IPS DF 4.7 (cell line): ENCODE measurements at regions not wholly inside any gene's neighbourhood (a gene's known extent, or its start where the extent isn't known, plus 50 kb on each side); places are given as distances from the start of the nearest gene placed in this dataset.
A peak's percentile ranks its signal among the peaks of the same experiment; 100 is the strongest.
"Not testable (repeated sequence)": the region's sequence is repeated elsewhere in the genome, so short reads cannot be mapped to it uniquely, and the experiment has no call there.

Experiments
- DNase-seq: peaks from one replicate; pipeline ENCODE4 v3.0.0-alpha.2; 2013; ENCODE audit warnings: low spot score; ENCODE audit errors: extremely low read depth

GRCh38 chr16:66176111-66176510, 190.4 kb upstream of the CDH5 start:
- DNase-seq, result no peak

GRCh38 chr16:66175636-66176035, 190.9 kb upstream of the CDH5 start:
- DNase-seq, result no peak

GRCh38 chr16:66175058-66175457, 191.4 kb upstream of the CDH5 start:
- no peak for DNase-seq

GRCh38 chr16:66173796-66174195, 192.7 kb upstream of the CDH5 start:
- not testable (repeated sequence) for DNase-seq

GRCh38 chr16:66173181-66173580, 193.3 kb upstream of the CDH5 start:
- not testable (repeated sequence) for DNase-seq

GRCh38 chr16:66172463-66172862, 194.0 kb upstream of the CDH5 start:
- DNase-seq, result no peak

GRCh38 chr16:66171578-66171977, 194.9 kb upstream of the CDH5 start:
- DNase-seq, result no peak

- no peak for DNase-seq
Observed at GRCh38 chr16:66170989-66171388, 195.5 kb upstream of the CDH5 start.

- DNase-seq, result no peak
Observed at GRCh38 chr16:66169817-66170216, 196.7 kb upstream of the CDH5 start.

- no peak for DNase-seq
Observed at GRCh38 chr16:66168777-66169176, 197.7 kb upstream of the CDH5 start.

GRCh38 chr16:66167564-66168291, 198.8 kb upstream of the CDH5 start:
- peak; percentile 22 for DNase-seq

GRCh38 chr16:66166490-66166889, 200.0 kb upstream of the CDH5 start:
- DNase-seq, result no peak

GRCh38 chr16:66165879-66166278, 200.6 kb upstream of the CDH5 start:
- DNase-seq, result no peak

- DNase-seq, result no peak
Observed at GRCh38 chr16:66164581-66165247, 201.8 kb upstream of the CDH5 start.

GRCh38 chr16:66162821-66163220, 203.7 kb upstream of the CDH5 start:
- DNase-seq, result no peak

GRCh38 chr16:66161942-66162341, 204.5 kb upstream of the CDH5 start:
- no peak for DNase-seq

- no peak for DNase-seq
Observed at GRCh38 chr16:66161269-66161668, 205.2 kb upstream of the CDH5 start.

GRCh38 chr16:66159987-66160386, 206.5 kb upstream of the CDH5 start:
- no peak for DNase-seq

GRCh38 chr16:66156538-66156937, 210.0 kb upstream of the CDH5 start:
- DNase-seq, result no peak

- DNase-seq, result no peak
Observed at GRCh38 chr16:66155933-66156332, 210.6 kb upstream of the CDH5 start.

- no peak for DNase-seq
Observed at GRCh38 chr16:66154801-66155200, 211.7 kb upstream of the CDH5 start.

- no peak for DNase-seq
Observed at GRCh38 chr16:66152823-66153393, 213.6 kb upstream of the CDH5 start.

- DNase-seq, result no peak
Observed at GRCh38 chr16:66152181-66152580, 214.3 kb upstream of the CDH5 start.
